SJSA1 (cell line): ENCODE measurements at regions not wholly inside any gene's neighbourhood (a gene's known extent, or its start where the extent isn't known, plus 50 kb on each side); places are given as distances from the start of the nearest gene placed in this dataset.
A peak's percentile ranks its signal among the peaks of the same experiment; 100 is the strongest.
"Not testable (repeated sequence)": the region's sequence is repeated elsewhere in the genome, so short reads cannot be mapped to it uniquely, and the experiment has no call there.

Experiments
- DNase-seq, 2 experiments: peaks; one replicate each; pipeline ENCODE4 v3.0.0-alpha.2; 2015 to 2020; ENCODE audit warnings: low spot score in 2 of 2, low read depth in 1 of 2
- H3K27ac ChIP-seq: fragments of 250-450 bp; sonication (Bioruptor Pico); 2 replicates; pipeline ENCODE4 v1.5.1; 2020; ENCODE audit warnings: mild to moderate bottlenecking, moderate library complexity
- H3K27me3 ChIP-seq: fragments of 250-450 bp; sonication (Bioruptor Pico); replicated peaks from 2 replicates; pipeline ENCODE4 v1.5.1; 2020; ENCODE audit warnings: mild to moderate bottlenecking, moderate library complexity
- H3K36me3 ChIP-seq: fragments of 250-450 bp; sonication (Bioruptor Pico); 2 replicates; pipeline ENCODE4 v1.5.1; 2020; ENCODE audit warnings: mild to moderate bottlenecking
- H3K4me1 ChIP-seq: fragments of 250-450 bp; sonication (Bioruptor Pico); replicated peaks from 2 replicates; pipeline ENCODE4 v1.6.1; 2021; ENCODE audit warnings: mild to moderate bottlenecking
- H3K4me3 ChIP-seq: fragments of 250-450 bp; sonication (Bioruptor Pico); 2 replicates; pipeline ENCODE4 v1.5.1; 2020; ENCODE audit warnings: mild to moderate bottlenecking
- H3K9me3 ChIP-seq: fragments of 250-450 bp; sonication (Bioruptor Pico); replicated peaks from 2 replicates; pipeline ENCODE4 v1.5.1; 2020; ENCODE audit warnings: mild to moderate bottlenecking

DNA sequence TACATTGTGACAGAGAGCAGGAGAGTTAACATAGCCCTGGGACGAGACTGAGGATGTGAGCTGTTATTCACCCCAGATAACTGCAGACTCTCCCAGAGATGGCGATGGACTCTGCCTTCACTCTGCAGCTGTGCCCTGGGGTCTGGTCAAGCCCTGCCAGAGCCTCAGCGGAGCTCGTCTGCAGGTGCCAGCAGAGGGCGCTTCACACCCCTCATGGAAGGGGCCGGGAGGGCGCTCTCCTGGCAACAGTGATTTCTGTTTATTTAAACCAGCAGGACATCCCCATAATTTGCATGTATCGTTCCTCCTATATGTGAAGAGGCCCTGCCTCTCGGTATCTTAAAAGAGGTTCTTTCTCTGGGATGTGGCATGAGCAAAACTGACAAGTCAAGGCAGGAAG, 1329.8 kb downstream of the RPIA start:
- H3K27me3 ChIP-seq, H3K9me3 ChIP-seq: not testable (repeated sequence)

GRCh38 chr2:90027231-90027643, 1335.8 kb downstream of the RPIA start:
- not testable (repeated sequence) for H3K27me3 ChIP-seq, H3K27ac ChIP-seq, H3K9me3 ChIP-seq, H3K36me3 ChIP-seq, H3K4me1 ChIP-seq, H3K4me3 ChIP-seq, DNase-seq

More for the DNA sequence above, 1329.8 kb downstream of the RPIA start:
- not testable (repeated sequence) for H3K4me1 ChIP-seq, H3K27ac ChIP-seq, DNase-seq, H3K36me3 ChIP-seq, H3K4me3 ChIP-seq

- not testable (repeated sequence) for H3K4me1 ChIP-seq, H3K9me3 ChIP-seq, DNase-seq, H3K36me3 ChIP-seq, H3K27me3 ChIP-seq, H3K4me3 ChIP-seq, H3K27ac ChIP-seq
Observed at GRCh38 chr2:90028381-90029079, 1337.1 kb downstream of the RPIA start.

GRCh38 chr2:90029080-90029428, 1337.6 kb downstream of the RPIA start:
- H3K36me3 ChIP-seq, H3K4me1 ChIP-seq, H3K9me3 ChIP-seq, H3K4me3 ChIP-seq, H3K27ac ChIP-seq, H3K27me3 ChIP-seq, DNase-seq: not testable (repeated sequence)

GRCh38 chr2:90032269-90032668, 1340.8 kb downstream of the RPIA start:
- not testable (repeated sequence) for H3K4me1 ChIP-seq, H3K27ac ChIP-seq, H3K9me3 ChIP-seq, H3K27me3 ChIP-seq, DNase-seq, H3K4me3 ChIP-seq, H3K36me3 ChIP-seq

GRCh38 chr2:90036335-90036734, 1344.9 kb downstream of the RPIA start:
- H3K27ac ChIP-seq, H3K9me3 ChIP-seq, H3K4me3 ChIP-seq, DNase-seq, H3K27me3 ChIP-seq, H3K36me3 ChIP-seq, H3K4me1 ChIP-seq: not testable (repeated sequence)

DNA sequence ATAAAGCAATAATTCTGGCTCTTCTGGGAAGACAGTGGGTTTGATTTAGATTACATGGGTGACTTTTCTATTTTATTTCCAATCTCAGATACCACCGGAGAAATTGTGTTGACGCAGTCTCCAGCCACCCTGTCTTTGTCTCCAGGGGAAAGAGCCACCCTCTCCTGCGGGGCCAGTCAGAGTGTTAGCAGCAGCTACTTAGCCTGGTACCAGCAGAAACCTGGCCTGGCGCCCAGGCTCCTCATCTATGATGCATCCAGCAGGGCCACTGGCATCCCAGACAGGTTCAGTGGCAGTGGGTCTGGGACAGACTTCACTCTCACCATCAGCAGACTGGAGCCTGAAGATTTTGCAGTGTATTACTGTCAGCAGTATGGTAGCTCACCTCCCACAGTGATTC, 1347.6 kb downstream of the RPIA start:
- H3K27me3 ChIP-seq, H3K4me1 ChIP-seq, H3K9me3 ChIP-seq, H3K4me3 ChIP-seq, DNase-seq, H3K27ac ChIP-seq, H3K36me3 ChIP-seq: not testable (repeated sequence)

GRCh38 chr2:90047776-90048175, 1356.3 kb downstream of the RPIA start:
- H3K4me1 ChIP-seq, H3K9me3 ChIP-seq, H3K27me3 ChIP-seq, H3K4me3 ChIP-seq, DNase-seq, H3K27ac ChIP-seq, H3K36me3 ChIP-seq: not testable (repeated sequence)

- H3K27ac ChIP-seq, DNase-seq, H3K4me1 ChIP-seq: not testable (repeated sequence)
Observed at GRCh38 chr2:90052113-90052631, 1360.7 kb downstream of the RPIA start.

GRCh38 chr2:90069290-90069894, 1377.9 kb downstream of the RPIA start:
- H3K9me3 ChIP-seq = no peaks in the 10 kb centered on the region
- no peaks in the 10 kb centered on the region for H3K4me1 ChIP-seq
- no peak overlapping the region for H3K27ac ChIP-seq
- peaks cover 12% of the 10 kb centered on the region for H3K27me3 ChIP-seq
- no peaks in the 10 kb centered on the region for H3K36me3 ChIP-seq
- H3K4me3 ChIP-seq = no peak overlapping the region
- DNase-seq = peak; percentile 33 to 65

More at GRCh38 chr2:90052113-90052631, 1360.7 kb downstream of the RPIA start:
- H3K9me3 ChIP-seq, H3K27me3 ChIP-seq, H3K36me3 ChIP-seq, H3K4me3 ChIP-seq: not testable (repeated sequence)

GRCh38 chr2:90076311-90076710, 1384.8 kb downstream of the RPIA start:
- DNase-seq = no peak
- Histone ChIP-seq H3K27me3 (0 out of 2 replicates have a peak, but pooled peaks cover 3% of the 10 kb centered on the region), H3K36me3 (no peaks in the 10 kb centered on the region), H3K9me3 (no peaks in the 10 kb centered on the region), H3K4me1 (no peaks in the 10 kb centered on the region), H3K27ac (no peak overlapping the region), H3K4me3 (no peak overlapping the region)

GRCh38 chr2:90077948-90078347, 1386.5 kb downstream of the RPIA start:
- Histone ChIP-seq H3K27me3 (0 out of 2 replicates have a peak, but pooled peaks cover 3% of the 10 kb centered on the region), H3K9me3 (no peaks in the 10 kb centered on the region), H3K36me3 (no peaks in the 10 kb centered on the region), H3K27ac (no peak overlapping the region), H3K4me1 (no peaks in the 10 kb centered on the region), H3K4me3 (no peak overlapping the region)
- DNase-seq = no peak

- Histone ChIP-seq H3K9me3 (no peaks in the 10 kb centered on the region), H3K4me1 (no peaks in the 10 kb centered on the region), H3K36me3 (no peaks in the 10 kb centered on the region), H3K4me3 (no peak overlapping the region), H3K27me3 (0 out of 2 replicates have a peak, but pooled peaks cover 3% of the 10 kb centered on the region), H3K27ac (no peak overlapping the region)
- no peak for DNase-seq
Observed at GRCh38 chr2:90079374-90079773, 1387.9 kb downstream of the RPIA start.

DNA sequence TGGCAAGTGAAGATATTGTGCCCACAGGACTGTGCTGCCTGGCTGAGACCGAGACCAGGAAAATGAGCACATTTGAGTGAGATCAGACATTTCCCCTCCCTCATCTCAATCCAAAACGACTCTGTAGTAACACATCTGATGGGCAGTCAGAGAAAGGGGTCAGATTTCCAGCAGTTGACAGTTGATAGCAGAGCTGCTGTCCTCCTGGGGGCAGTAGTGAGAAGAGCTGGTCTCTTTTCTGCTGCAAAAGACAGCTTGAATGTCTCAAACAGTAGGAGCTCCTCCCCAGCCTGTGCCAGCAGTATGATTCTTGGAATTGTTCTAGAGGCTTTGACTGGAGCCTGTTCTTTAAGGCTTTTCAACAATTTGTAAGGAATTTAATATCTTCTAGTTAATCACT, 1396.3 kb downstream of the RPIA start:
- H3K27me3 ChIP-seq, H3K27ac ChIP-seq, H3K36me3 ChIP-seq, H3K4me1 ChIP-seq, H3K9me3 ChIP-seq, DNase-seq, H3K4me3 ChIP-seq: not testable (repeated sequence)
